HT-29 (cell line): ENCODE measurements at regions not wholly inside any gene's neighbourhood (a gene's known extent, or its start where the extent isn't known, plus 50 kb on each side); places are given as distances from the start of the nearest gene placed in this dataset.
"Not testable (repeated sequence)": the region's sequence is repeated elsewhere in the genome, so short reads cannot be mapped to it uniquely, and the experiment has no call there.

Experiments
- DNase-seq: peaks from one replicate; pipeline ENCODE4 v3.0.0-alpha.2; 2015; ENCODE audit warnings: low spot score

GRCh38 chr13:89465366-89465765, 1794.2 kb downstream of the SLITRK5 start:
- DNase-seq: no peak

GRCh38 chr13:89468081-89468480, 1796.9 kb downstream of the SLITRK5 start:
- DNase-seq: no peak

- DNase-seq: no peak
Observed at GRCh38 chr13:89470901-89471300, 1799.7 kb downstream of the SLITRK5 start.

GRCh38 chr13:89474432-89474831, 1803.3 kb downstream of the SLITRK5 start:
- DNase-seq: no peak

GRCh38 chr13:89486065-89486464, 1814.9 kb downstream of the SLITRK5 start:
- DNase-seq: no peak

GRCh38 chr13:89486709-89487108, 1815.5 kb downstream of the SLITRK5 start:
- DNase-seq: no peak

- no peak for DNase-seq
Observed at GRCh38 chr13:89490661-89491060, 1819.5 kb downstream of the SLITRK5 start.

- DNase-seq: no peak
Observed at GRCh38 chr13:89496478-89496877, 1825.3 kb downstream of the SLITRK5 start.

GRCh38 chr13:89497658-89498057, 1826.5 kb downstream of the SLITRK5 start:
- no peak for DNase-seq

GRCh38 chr13:89502286-89502685, 1831.1 kb downstream of the SLITRK5 start:
- no peak for DNase-seq

- DNase-seq: peak; percentile 66
Observed at GRCh38 chr13:89514534-89515312, 1832.8 kb upstream of the MIR17HG start.

GRCh38 chr13:89515948-89516347, 1831.5 kb upstream of the MIR17HG start:
- DNase-seq: no peak

- no peak for DNase-seq
Observed at GRCh38 chr13:89518289-89519077, 1829.0 kb upstream of the MIR17HG start.

GRCh38 chr13:89520468-89520867, 1827.0 kb upstream of the MIR17HG start:
- peak; percentile 39 for DNase-seq

- DNase-seq: not testable (repeated sequence)
Observed at GRCh38 chr13:89521672-89522071, 1825.8 kb upstream of the MIR17HG start.

- no peak for DNase-seq
Observed at GRCh38 chr13:89541091-89542030, 1806.1 kb upstream of the MIR17HG start.

- DNase-seq: no peak
Observed at GRCh38 chr13:89550938-89551337, 1796.5 kb upstream of the MIR17HG start.

GRCh38 chr13:89554801-89555200, 1792.7 kb upstream of the MIR17HG start:
- peak; percentile 37 for DNase-seq

GRCh38 chr13:89565476-89566100, 1781.9 kb upstream of the MIR17HG start:
- DNase-seq: no peak

GRCh38 chr13:89567025-89567424, 1780.5 kb upstream of the MIR17HG start:
- no peak for DNase-seq

GRCh38 chr13:89568276-89568675, 1779.2 kb upstream of the MIR17HG start:
- no peak for DNase-seq
